Activated gamma-delta T cell treated with anti-CD3 and anti-CD28 coated beads, Interleukin-2, amount 50 U/mL, for 16 hours (primary cell): ENCODE measurements at regions not wholly inside any gene's neighbourhood (a gene's known extent, or its start where the extent isn't known, plus 50 kb on each side); places are given as distances from the start of the nearest gene placed in this dataset.

Source experiments
- DNase-seq: peaks from one replicate; pipeline ENCODE4 v3.0.0-alpha.2; 2020; ENCODE audit warnings: low read depth

GRCh38 chr13:99662678-99663077, 161.4 kb downstream of the TM9SF2 start:
- DNase-seq: no peak

DNA sequence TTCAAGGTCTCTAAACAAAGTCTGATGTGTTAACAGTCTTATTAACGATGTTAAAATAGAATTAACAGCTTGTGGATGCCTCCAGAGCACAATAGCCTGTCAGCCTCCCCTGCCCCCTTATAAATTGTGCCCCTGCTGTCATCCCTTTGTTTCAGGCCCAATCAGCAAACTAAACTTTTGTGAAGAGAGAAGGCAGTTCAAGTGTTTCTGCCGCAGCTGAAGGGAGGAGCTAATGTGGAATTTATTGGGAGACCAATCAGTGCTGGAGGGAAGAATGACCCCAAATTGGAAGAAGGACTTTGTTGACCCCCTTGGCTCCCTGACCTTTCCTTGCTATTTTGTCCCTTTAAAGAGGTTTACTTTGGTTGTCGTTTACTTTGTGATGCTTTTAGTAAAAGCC, 160.5 kb downstream of the TM9SF2 start:
- DNase-seq: no peak

GRCh38 chr13:99659866-99660554, 158.7 kb downstream of the TM9SF2 start:
- DNase-seq: no peak

- DNase-seq: no peak
Measured at GRCh38 chr13:99659226-99659625, 158.0 kb downstream of the TM9SF2 start.

DNA sequence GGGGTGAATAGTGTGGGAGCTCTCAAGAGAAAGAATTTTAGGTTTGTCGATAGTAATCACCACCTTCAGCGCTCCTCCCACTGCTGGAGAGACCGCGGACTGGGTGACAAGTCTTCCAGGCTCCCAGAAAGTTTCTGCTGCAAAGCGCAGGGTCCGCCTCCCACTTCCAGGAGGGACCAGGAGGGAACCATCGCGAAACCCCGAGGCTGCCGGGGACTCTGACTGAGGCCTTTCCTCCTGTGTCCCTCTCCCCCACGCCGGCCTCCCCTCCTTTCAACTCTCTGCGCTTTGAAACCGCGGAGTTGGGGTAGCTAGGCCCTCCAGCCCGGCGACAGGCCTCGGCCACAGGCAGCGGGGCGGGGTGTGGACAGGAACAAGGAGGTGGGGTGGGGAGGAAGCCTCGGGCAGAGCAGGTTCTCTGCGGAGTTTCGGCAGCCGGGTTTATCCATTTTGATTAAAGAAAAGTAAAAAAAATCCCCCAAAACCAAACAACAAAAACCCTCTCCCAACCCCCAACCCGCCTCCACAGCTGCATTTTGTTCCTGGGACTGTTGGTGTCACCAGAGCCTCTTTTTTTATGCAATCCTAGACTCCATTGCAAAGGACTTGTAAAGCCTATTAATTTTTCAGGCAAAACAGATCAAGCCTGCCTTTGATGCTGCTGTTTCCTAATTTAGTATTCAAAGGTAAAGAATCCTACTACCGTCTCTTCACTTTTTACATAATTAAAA, 157.2 kb downstream of the TM9SF2 start:
- peak; percentile 34 for DNase-seq

- no peak for DNase-seq
Measured at GRCh38 chr13:99657848-99658260, 156.6 kb downstream of the TM9SF2 start.

- no peak for DNase-seq
Measured at GRCh38 chr13:99656844-99657381, 155.6 kb downstream of the TM9SF2 start.

DNA sequence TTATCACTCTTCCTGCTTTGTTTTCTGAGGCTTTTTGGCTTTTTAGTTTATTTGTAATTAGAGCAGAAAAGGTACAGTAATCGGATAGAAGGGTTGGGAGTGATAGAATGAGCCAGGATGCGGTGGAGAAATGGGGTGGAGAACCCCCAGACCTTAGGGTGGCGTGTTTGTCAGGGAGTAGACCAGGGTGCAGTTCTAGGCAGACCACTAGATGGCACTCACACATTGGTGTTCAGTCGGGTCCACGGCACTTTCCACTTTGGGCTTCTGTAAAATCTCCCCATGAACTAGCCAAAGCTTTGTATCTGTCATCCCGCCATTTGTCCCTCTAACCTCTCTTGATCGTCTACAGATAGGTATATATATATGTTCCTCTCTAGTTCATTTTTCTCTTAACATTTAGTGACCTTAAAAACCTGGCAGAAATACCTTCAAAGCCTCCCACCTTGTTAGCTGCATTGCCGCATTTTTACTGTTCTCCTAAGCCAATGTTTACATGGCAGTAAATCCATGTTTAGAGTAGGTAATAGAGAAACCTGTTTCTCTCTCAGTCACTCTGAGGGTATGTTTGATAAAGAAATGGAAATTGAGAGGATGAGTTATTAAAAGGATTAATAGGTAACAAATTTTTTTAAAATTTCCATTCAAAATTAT, 154.9 kb downstream of the TM9SF2 start:
- peak; percentile 76 for DNase-seq

- DNase-seq: no peak
Measured at GRCh38 chr13:99655351-99656091, 154.2 kb downstream of the TM9SF2 start.

DNA sequence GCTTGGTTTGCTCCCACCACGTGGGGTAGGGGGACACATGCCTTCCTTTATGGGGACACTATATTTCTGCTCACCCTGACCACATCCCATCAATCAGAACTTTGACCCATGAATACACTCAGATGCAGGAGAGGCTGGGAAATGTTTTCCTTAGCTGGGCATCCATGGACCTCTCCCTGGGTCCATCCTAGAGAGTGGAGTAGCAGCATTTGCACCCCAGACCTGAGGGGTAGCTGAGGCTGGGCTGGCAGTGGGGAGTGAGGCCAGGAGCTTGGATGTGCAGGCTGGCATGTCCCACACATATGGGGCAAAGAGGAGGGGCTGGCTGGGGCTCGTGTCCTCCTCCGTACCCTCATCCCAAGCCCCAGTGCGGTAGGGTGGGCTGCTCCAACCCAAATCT, 152.8 kb downstream of the TM9SF2 start:
- DNase-seq: no peak

DNA sequence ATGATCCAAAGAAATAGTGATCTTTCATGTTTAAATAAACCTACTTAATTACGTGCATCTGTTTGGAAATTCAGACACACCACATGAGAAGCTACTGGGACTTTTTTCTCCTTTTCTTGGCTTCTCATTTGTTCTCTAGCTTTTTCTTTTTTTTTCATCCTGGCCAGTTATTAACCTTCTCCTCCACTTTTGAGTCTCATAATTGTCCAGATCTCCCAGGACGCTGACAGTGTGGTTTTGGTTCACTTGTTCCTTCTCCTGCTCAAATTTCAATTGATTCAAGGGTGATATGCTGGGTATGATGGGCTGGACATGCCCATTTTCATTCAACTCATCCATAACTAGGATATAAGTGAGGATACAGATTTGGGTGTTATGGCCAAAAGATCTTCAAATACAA, 152.3 kb downstream of the TM9SF2 start:
- no peak for DNase-seq

DNA sequence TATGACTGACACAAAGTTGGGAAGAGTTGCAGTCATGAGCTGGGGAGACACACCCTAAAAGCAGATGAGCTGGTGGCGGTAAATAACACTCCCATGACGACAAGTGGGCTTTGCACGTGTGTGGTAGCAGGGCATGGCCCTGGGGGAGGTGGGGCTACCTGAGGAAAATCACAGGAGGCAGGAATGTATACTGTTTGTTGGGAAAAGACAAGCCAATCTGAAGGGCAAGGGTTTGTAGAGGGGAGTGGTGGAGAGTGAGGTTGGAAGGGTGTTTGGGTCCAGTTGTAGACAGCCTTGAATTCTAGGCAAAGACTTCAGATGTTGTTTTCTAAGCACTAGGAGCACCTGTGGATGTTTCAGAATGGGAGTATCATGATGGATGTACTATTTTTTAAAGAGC, 151.6 kb downstream of the TM9SF2 start:
- DNase-seq: no peak

- no peak for DNase-seq
Measured at GRCh38 chr13:99652141-99652540, 150.9 kb downstream of the TM9SF2 start.

DNA sequence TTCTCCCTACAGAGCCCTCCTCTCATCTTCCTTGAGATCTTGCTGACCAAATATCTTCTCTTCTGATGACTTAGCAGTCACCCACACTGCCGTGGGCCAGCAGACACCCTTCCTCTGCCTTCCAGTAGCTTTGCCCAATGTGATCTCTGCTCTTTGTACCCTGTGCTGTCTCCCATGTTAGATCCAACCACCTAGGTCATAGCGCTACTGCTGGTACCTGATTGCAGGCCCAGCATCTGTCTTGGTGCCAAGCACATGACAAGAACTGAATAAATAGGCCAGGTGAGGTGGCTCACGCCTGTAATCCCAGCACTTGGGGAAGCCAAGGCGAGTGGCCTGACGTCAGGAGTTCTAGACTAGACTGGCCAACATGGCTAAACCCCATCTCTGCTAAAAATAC, 149.7 kb downstream of the TM9SF2 start:
- no peak for DNase-seq

GRCh38 chr13:99650410-99650809, 149.1 kb downstream of the TM9SF2 start:
- DNase-seq: no peak

GRCh38 chr13:99648927-99649326, 147.7 kb downstream of the TM9SF2 start:
- no peak for DNase-seq

DNA sequence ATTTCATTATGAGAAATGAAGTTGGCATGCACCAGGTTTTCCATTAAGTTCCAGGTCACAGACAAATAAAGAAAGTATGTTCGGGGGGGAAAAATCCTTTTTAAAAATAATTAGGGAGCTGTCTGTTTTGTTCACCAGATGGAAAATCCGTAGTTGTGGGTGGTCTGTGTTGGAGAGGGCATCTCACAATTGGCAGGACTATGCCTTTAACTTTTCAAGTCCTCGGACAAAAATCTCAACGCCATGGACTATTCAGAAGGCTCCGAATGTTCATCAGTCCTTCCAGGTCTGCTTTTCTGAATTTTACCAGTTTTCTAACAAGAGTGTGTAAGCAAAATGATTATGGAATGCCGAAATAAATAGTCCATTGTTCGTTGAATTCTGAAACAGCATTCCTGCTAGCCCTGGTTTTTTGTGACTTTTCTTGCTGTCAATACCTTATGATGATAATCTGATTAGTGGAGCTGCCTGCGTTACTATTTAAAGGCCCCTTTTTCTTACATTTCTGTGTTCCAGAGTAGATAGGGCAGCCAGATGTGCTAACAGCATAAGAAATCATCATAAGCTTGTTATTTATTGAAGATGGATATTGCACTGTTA, 146.9 kb downstream of the TM9SF2 start:
- DNase-seq: no peak

DNA sequence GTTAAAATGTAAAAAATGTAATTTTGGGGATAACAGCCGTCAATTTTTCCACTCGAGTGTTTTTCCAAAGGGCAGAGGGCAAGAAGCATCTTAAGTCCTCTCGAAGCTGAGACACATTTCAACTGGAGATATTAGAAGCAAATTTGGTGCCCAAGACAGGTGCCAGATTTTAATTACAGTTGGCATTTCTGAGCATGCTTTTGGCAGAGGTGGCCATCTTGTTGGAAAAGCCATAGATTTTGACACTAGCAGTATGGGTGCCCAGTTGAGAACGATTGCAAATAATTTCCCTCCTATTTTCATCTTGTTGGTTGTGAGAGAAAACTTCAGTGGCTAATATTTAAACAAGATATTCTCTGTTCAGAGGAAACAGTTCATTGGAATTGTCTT, 146.3 kb downstream of the TM9SF2 start:
- DNase-seq: no peak

DNA sequence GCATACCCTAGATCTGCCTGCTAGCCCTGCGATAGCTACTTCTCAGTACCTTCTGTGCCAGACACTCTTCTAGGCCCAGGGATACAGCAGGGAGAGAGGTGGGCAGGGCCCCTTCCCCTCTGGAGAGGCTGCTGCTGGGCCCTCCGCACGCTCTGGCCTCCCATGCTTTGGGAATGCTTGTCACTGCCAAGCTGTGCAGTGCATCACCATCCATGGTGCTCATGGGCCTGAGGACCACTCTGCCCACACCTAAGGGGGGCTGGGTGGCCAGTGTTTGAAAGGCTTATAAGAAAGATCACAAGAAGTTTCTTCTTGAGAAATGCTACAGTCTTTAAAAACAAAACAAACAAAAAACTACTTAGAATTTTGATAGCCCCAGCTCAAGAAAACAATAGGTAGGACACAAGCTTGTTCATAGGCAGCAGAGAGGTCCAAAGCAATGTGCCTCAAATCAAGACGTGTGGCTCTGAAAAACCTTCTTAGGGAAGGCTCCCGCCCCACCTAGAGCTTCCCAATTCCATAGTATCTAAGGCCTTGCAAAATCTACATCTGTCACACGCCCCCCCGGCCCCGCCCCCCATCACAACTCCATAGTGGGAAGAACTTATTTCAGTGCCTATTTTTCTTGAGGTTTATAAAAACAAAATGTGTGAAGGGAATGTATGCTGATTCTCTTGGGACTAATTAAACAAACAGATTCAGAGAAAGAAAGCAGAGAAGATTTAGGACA, 145.8 kb downstream of the TM9SF2 start:
- DNase-seq: no peak

- DNase-seq: no peak
Measured at GRCh38 chr13:99642841-99643240, 141.6 kb downstream of the TM9SF2 start.

- no peak for DNase-seq
Measured at GRCh38 chr13:99642006-99642405, 140.7 kb downstream of the TM9SF2 start.
